ENCODE measurements at regions not wholly inside any gene's neighbourhood (a gene's known extent, or its start where the extent isn't known, plus 50 kb on each side); places are given as distances from the start of the nearest gene placed in this dataset.

DNA sequence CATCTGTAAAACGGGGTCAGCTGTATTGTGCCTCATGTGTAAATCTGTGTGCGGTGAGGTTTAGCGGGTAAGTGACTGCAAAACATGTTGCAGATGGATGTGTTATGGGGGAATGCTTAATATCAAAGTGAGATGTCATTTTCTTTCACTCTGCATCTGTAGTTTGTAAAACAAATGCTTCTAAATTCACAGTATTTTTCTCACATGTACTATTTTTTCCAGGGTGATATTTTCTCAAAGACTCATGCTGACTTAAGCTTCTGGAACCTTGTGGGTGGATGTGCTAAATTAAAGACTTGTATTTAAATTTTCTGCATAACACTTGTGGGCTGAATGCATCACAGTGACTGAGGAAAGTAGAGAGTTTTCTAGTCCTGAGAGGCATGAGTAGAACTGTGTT, 115.2 kb upstream of the TP63 start:
- WGBS, 2 donors = 83% methylated on average over 3 of the region's 3 CpGs
- no peak for DNase-seq
- no peaks in the 10 kb centered on the region for H3K36me3 ChIP-seq
- no peaks in the 10 kb centered on the region for H3K4me1 ChIP-seq
- no peaks in the 10 kb centered on the region for H3K27me3 ChIP-seq
- H3K27ac ChIP-seq = no peak overlapping the region
- H3K9me3 ChIP-seq = peaks cover 0 to 5% (median 0%) of the 10 kb centered on the region in 4 donors
- TF ChIP-seq POLR2AphosphoS5 (IDR thresholded peaks at IDR 0.05) (no peak), EP300 (IDR thresholded peaks at IDR 0.05) (no peak), POLR2A (IDR thresholded peaks at IDR 0.05) (no peak)
- TF ChIP-seq, protein P1, sequence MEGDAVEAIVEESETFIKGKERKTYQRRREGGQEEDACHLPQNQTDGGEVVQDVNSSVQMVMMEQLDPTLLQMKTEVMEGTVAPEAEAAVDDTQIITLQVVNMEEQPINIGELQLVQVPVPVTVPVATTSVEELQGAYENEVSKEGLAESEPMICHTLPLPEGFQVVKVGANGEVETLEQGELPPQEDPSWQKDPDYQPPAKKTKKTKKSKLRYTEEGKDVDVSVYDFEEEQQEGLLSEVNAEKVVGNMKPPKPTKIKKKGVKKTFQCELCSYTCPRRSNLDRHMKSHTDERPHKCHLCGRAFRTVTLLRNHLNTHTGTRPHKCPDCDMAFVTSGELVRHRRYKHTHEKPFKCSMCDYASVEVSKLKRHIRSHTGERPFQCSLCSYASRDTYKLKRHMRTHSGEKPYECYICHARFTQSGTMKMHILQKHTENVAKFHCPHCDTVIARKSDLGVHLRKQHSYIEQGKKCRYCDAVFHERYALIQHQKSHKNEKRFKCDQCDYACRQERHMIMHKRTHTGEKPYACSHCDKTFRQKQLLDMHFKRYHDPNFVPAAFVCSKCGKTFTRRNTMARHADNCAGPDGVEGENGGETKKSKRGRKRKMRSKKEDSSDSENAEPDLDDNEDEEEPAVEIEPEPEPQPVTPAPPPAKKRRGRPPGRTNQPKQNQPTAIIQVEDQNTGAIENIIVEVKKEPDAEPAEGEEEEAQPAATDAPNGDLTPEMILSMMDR (IDR thresholded peaks at IDR 0.05) = no peak
- H3K4me3 ChIP-seq = no peak overlapping the region
- no peak for ATAC-seq (ENCODE audit: low FRiP score in 2 of 2)

GRCh38 chr3:189517981-189518380, 113.2 kb upstream of the TP63 start:
- no peaks in the 10 kb centered on the region for H3K36me3 ChIP-seq
- H3K4me1 ChIP-seq = no peaks in the 10 kb centered on the region
- no peak overlapping the region for H3K4me3 ChIP-seq
- DNase-seq (no peak), ATAC-seq (ENCODE audit: low FRiP score in 2 of 2) (no peak)
- 83 to 90% methylated on average over 1 of the region's 1 CpG for WGBS, 2 donors
- peaks cover 0 to 5% (median 0%) of the 10 kb centered on the region in 4 donors for H3K9me3 ChIP-seq
- no peak for TF ChIP-seq EP300 (IDR thresholded peaks at IDR 0.05)
- TF ChIP-seq, protein P1 (IDR thresholded peaks at IDR 0.05) = no peak
- TF ChIP-seq POLR2AphosphoS5 (IDR thresholded peaks at IDR 0.05) = no peak
- TF ChIP-seq POLR2A (IDR thresholded peaks at IDR 0.05) = no peak
- no peaks in the 10 kb centered on the region for H3K27me3 ChIP-seq
- no peak overlapping the region for H3K27ac ChIP-seq

GRCh38 chr3:189519458-189519857, 111.7 kb upstream of the TP63 start:
- H3K27me3 ChIP-seq = no peaks in the 10 kb centered on the region
- no peak for ATAC-seq (ENCODE audit: low FRiP score in 2 of 2)
- H3K36me3 ChIP-seq = no peaks in the 10 kb centered on the region
- no peaks in the 10 kb centered on the region for H3K4me1 ChIP-seq
- DNase-seq = no peak
- H3K27ac ChIP-seq = no peak overlapping the region
- TF ChIP-seq EP300 (IDR thresholded peaks at IDR 0.05) (no peak), POLR2AphosphoS5 (IDR thresholded peaks at IDR 0.05) (no peak), POLR2A (IDR thresholded peaks at IDR 0.05) (no peak)
- TF ChIP-seq, protein P1 (IDR thresholded peaks at IDR 0.05) = no peak
- no peak overlapping the region for H3K4me3 ChIP-seq
- peaks cover 0 to 5% (median 0%) of the 10 kb centered on the region in 4 donors for H3K9me3 ChIP-seq

DNA sequence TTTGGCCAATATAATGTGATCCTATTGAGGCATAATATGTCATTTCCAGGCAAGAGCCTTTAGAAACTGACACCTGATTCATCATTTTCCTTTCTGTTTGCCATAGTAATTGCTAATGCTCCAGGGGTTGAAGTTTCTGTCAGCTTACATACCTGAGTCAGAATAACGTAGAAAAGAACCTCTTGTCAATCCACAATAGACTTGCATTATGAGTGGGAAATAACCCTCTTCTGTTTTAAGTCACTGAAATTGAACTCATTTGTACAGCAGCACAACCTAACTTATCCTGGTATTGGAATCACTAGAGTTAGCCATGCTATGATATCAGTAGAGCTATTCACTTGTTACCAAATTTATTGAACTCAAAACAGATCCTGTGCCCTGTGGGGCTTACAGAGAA, 101.7 kb upstream of the TP63 start:
- peaks cover 0 to 6% (median 0%) of the 10 kb centered on the region in 4 donors for H3K9me3 ChIP-seq
- TF ChIP-seq EP300 (IDR thresholded peaks at IDR 0.05) (no peak), POLR2A (IDR thresholded peaks at IDR 0.05) (no peak)
- TF ChIP-seq, protein P1 (IDR thresholded peaks at IDR 0.05) = no peak

GRCh38 chr3:189529889-189530471, 101.2 kb upstream of the TP63 start:
- Histone ChIP-seq H3K9me3 (peaks cover 0 to 6% (median 0%) of the 10 kb centered on the region in 4 donors), H3K27me3 (no peaks in the 10 kb centered on the region), H3K36me3 (no peaks in the 10 kb centered on the region), H3K4me3 (no peak overlapping the region), H3K27ac (no peak overlapping the region), H3K4me1 (no peaks in the 10 kb centered on the region)
- DNase-seq (no peak), ATAC-seq (ENCODE audit: low FRiP score in 2 of 2) (no peak)
- no peak for TF ChIP-seq EP300 (IDR thresholded peaks at IDR 0.05)
- TF ChIP-seq POLR2A (IDR thresholded peaks at IDR 0.05) = no peak
- TF ChIP-seq, protein P1 (IDR thresholded peaks at IDR 0.05) = no peak
- 83 to 92% methylated on average over 5 of the region's 5 CpGs for WGBS, 2 donors

More for the DNA sequence above, 101.7 kb upstream of the TP63 start:
- Histone ChIP-seq H3K4me1 (no peaks in the 10 kb centered on the region), H3K4me3 (no peak overlapping the region), H3K27me3 (no peaks in the 10 kb centered on the region), H3K36me3 (no peaks in the 10 kb centered on the region), H3K27ac (no peak overlapping the region)
- WGBS, 2 donors = 83 to 86% methylated on average over 1 of the region's 1 CpG
- ATAC-seq (ENCODE audit: low FRiP score in 2 of 2) (no peak), DNase-seq (no peak)
